Peyer's patch (tissue), 4 donors: ENCODE measurements at regions not wholly inside any gene's neighbourhood (a gene's known extent, or its start where the extent isn't known, plus 50 kb on each side); places are given as distances from the start of the nearest gene placed in this dataset.

Source experiments
- CTCF ChIP-seq, 6 experiments: fragments of 450-650 bp in 4 of 6; fragments of 200-600 bp in 2 of 6; sonication (generic) in 1 of 6; IDR thresholded peaks; one replicate each; pipeline ENCODE4 v1.5.1; 2017 to 2019; ENCODE audit warnings: antibody characterized with exemption in 6 of 6, mild to moderate bottlenecking in 3 of 6, moderate library complexity in 1 of 6
- POLR2A ChIP-seq, 2 donors: fragments of 450-650 bp; IDR thresholded peaks; one replicate each; pipeline ENCODE4 v1.5.1; 2017; ENCODE audit warnings: antibody characterized with exemption in 2 of 2, mild to moderate bottlenecking in 2 of 2, moderate library complexity in 2 of 2

DNA sequence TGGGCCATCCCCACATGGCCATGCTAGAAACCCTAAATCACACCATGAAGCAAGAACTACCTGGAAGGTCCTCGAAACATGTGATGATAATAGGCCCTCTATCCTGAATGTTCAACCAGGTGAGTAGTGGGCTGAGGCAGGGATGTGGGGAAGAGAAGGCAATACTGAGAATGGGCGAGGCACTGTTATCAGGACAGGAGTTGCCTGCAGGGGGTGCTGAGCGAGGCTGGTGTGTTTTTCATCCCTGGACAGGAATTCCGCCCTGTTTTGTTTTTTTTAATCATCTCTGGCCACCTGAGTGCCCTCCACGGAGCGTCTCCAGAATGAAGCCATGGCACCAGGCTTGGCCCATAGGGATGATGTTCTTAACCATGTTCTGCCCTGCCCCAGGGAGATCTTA, 103.0 kb upstream of the SOX11 start:
- TF ChIP-seq CTCF (IDR thresholded peaks at IDR 0.05) = no peak
- TF ChIP-seq POLR2A (IDR thresholded peaks at IDR 0.05) = no peak
